Stimulated activated CD4-positive, alpha-beta T cell treated with anti-CD3 and anti-CD28 coated beads, Interleukin-12 subunit alpha, Interleukin-12 subunit beta, amount 100 ng/mL, for 48 hours (primary cell): ENCODE measurements at regions not wholly inside any gene's neighbourhood (a gene's known extent, or its start where the extent isn't known, plus 50 kb on each side); places are given as distances from the start of the nearest gene placed in this dataset.

ENCODE experiments used
- DNase-seq, 3 donors: peaks; one replicate each; pipeline ENCODE4 v3.0.0-alpha.2; 2020; ENCODE audit warnings: low read depth in 2 of 3, low spot score in 1 of 3

GRCh38 chr1:172753964-172754363 is 95.1 kb downstream of the FASLG start:
- no peak for DNase-seq

- DNase-seq = no peak
Measured at GRCh38 chr1:172754609-172755008, 95.7 kb downstream of the FASLG start.

DNA sequence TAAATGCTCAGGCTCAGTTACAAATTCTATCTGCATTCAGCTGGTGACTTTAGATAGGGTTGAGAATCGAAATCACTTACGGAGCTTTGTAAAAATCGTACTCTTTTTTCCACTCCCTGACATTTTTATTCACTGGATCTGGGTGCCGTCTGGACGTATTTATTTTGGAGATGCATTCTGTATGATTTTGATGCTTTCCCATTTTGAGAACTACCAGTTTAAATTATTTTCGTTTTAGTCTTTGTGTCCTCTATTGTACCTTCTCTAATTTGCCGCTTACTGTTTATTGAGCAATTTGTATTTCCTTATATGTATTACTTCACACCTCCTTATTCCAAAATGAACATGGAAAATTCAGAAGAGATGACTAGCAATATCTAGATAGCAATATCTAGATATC is 96.2 kb downstream of the FASLG start:
- no peak for DNase-seq

GRCh38 chr1:172756024-172756423 is 97.1 kb downstream of the FASLG start:
- DNase-seq = no peak

DNA sequence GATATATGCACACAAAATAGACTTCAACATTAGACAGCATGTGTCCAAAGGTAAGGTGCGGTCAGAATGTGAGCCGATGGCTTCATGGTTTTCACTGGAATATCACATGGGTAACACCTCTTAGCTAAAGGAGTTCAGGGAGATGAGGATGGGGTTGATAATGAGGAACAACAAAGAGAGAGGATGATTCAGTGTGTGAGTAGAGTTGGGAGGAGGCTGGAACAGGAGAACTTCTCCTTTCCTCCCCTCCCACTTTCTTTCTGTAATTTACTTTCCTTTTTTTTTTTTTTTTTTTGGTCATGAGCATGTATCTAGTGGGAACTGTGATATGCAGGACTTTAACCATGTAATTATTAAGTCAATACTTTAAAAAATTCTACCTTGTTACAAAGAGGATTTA is 99.4 kb downstream of the FASLG start:
- DNase-seq = no peak

DNA sequence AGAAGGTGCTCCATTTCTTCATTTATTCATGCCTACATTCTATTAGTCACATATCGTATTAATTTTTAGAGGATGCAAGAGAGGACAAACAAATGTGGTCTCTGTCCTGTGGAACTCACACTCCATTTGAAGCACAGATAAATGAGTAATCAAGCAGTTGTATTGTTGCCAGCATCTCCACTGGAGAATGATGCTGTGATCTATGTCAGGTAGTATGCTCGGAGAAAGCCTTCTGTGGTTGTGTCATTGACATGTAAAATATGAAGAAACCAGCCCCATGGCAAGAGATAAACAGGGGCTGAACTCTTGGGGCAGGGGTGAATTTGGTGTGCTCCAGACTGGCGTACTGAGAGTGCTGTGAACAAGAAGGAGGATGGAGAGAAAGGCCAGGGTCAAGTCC is 101.2 kb downstream of the FASLG start:
- DNase-seq = no peak

DNA sequence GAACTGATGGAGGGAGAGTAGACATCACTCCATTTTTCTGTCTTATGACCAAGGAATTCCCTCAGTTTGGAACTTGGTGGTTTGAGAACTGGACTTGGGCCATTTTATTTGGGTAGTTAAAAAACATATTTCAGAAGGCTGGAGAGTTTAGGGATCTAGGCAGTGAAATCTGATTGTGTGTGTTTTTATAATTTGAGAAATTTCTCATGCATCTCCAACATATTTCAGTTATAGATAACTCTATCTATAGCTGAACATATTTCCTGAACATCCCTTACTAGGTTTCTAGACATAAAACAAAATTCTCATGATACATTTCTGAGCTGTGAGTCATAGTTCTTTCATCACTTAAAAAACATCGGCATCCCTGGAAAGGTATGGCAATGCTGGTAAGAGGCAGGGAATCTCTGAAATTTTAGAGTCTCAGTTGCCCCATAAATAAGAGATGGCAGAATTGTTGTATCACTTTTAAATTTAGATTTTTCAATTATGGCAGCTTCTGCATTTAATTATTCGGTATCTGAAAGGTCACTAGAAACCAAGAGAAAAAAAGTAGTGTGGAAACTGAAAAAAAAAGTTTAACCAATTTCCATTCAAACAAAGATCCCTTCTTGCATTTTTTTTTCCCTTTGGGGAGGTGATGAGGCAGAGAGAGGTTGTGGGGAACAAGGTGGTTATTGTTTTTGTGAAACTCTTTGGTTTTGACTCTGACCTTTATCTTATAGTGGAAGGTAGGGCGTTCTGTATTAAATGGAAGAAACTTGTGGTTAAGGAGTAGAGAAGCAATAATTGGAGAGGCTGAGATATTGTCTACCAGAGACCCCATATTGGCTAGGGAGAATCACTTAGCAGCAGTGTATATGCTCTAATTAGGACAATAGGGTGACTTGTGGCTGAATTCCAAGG is 102.9 kb downstream of the FASLG start:
- no peak for DNase-seq

DNA sequence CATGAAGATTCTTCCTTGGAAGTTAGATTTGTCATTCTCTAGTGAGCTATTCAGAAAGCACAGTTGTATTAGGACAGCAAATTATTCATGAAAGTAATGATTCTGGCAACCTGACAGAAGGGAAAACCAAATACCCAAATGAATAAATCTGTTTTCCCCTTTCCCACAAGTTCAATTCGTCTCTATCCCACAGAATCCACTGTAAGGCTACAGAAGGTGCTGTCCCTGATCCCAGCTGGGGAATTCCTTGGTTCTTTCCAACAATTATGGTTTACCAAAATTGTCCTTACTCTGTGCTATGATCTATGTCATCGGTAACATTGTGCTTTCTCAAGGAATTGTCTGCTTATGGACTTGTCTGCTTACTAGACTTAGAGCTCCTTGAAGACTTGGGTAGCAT is 104.2 kb downstream of the FASLG start:
- no peak for DNase-seq

DNA sequence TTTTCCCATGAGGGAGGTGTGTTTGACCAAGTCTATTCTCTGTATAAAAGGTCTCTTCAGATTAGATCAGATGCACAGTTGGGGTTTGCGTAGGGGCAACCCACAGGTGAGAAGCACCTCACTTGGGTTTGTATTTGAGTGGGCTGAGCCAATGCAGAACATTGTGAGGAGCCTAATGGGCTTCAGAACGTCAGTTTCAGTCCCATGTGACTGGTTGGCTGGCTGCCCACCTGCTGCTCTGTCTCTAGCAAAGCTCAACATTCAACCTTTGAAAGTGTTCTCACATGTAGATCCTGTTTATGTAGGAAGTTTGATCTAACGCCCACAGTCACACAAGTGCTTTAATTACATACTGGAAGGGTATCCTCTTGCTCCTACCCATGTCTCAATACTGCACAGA is 105.5 kb downstream of the FASLG start:
- no peak for DNase-seq

DNA sequence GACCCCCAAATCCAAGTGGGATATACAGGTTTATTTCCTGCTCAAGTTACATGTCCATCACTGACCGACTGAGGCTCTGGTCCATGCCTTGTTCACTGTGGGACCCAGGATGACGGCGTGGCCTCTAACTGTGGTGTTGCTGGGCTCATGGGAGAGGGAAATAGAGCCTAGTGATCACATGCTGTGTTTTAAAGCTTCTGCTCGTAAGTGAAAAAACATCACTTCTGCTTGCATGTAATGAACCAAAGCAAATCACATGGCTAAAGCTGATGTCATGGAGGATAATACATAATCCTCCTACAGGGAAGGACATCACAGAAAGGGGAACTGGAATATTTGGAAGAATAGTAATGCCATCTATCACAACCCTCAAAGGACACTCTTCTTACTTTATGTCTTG is 107.6 kb downstream of the FASLG start:
- no peak for DNase-seq

GRCh38 chr1:172770071-172770470 is 111.2 kb downstream of the FASLG start:
- no peak for DNase-seq

- no peak for DNase-seq
Measured at GRCh38 chr1:172774561-172774960, 115.7 kb downstream of the FASLG start.

GRCh38 chr1:172775606-172776005 is 116.7 kb downstream of the FASLG start:
- DNase-seq = no peak

DNA sequence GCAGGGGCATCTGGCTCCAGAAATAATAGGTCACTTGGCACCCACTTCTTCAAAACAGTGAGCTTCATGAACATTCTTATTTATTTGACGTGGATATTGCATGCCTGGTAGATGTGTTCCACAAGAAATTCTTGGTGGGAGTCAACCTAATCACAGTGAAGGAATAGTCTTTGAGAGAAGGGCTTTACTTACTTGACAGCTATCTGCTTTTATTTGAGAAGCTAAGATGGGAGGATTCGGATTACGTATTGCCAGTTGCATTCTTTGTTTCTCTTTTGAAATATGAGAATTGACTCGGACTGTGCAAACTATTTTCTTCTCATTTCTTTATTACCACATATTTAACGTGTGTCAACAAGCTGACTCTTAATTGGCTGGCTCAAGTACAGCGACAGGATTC is 117.2 kb downstream of the FASLG start:
- DNase-seq = no peak

GRCh38 chr1:172777767-172778166 is 118.9 kb downstream of the FASLG start:
- DNase-seq = no peak

DNA sequence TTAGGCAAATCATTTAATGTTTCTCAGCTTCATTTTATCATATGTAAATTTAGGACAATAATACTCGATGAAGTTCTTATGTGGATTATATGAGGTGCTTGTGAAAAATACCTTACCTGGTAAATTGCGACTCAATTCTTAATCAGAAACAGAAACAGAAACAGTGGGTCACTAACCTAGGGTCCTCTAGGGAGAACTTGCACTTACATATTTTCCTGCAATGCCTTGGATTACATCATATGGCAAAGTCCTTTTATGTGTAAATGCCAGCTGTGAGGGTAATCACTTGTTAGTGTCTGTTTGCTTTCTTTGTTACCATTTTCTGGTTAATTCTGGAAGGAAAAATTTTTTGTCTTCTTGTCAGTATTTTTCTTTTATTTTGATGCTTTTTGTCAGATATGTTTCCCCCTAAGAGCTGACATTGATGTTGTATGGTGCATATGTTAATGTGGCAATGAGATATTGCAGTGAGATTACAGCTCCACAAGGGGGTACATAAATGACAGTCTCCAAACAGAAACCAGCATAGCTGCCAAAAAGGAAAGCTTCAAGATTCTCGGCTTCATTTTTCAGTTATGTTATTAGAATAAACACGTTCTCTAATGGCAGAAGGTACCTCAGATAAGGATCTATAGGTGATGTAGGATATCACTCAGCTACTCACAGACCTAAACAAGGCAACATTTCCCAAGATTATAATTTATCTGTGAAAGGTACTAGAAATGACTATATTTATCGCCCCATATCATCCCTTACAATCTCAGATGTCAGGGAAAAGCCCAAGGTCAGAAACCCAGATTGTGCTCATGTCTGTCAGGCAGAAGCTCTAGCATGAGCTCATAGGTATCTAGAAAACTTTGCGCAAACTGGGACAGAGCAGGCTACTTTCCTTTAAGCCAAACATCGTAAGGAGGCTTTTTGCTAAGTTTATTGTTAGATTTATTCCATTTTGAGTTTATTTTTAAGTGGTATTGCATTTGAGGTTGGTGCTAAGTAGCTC is 119.9 kb downstream of the FASLG start:
- no peak for DNase-seq

DNA sequence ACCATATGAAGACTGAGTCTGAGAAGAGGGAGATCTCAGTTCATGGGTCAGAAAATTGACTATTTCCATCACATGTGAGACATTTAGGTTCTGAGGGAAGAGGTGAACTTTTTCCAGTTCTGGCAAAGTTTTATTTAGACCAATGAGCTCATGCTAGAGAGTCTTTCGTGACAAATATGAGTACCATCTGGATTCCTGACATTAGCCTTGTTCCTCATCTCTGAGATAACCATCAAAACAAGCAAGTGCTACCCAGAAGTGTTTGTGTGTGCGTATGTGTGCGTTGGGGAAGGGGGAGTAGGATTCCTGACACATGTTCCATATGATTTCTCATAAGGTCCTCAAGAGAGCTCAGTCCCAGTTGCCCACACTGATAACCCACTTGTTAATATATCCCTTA is 120.6 kb downstream of the FASLG start:
- no peak for DNase-seq

GRCh38 chr1:172781513-172782140 is 122.7 kb downstream of the FASLG start:
- no peak for DNase-seq

- no peak for DNase-seq
Measured at GRCh38 chr1:172789840-172790239, 130.9 kb downstream of the FASLG start.

GRCh38 chr1:172790245-172790644 is 131.3 kb downstream of the FASLG start:
- DNase-seq = no peak

GRCh38 chr1:172793823-172794222 is 134.9 kb downstream of the FASLG start:
- DNase-seq = no peak
